DMS53 (cell line): ENCODE measurements at regions not wholly inside any gene's neighbourhood (a gene's known extent, or its start where the extent isn't known, plus 50 kb on each side); places are given as distances from the start of the nearest gene placed in this dataset.

Experiments used
- DNase-seq: peaks from one replicate; lab custom pipeline; 2025; lab: John Stamatoyannopoulos, UW

DNA sequence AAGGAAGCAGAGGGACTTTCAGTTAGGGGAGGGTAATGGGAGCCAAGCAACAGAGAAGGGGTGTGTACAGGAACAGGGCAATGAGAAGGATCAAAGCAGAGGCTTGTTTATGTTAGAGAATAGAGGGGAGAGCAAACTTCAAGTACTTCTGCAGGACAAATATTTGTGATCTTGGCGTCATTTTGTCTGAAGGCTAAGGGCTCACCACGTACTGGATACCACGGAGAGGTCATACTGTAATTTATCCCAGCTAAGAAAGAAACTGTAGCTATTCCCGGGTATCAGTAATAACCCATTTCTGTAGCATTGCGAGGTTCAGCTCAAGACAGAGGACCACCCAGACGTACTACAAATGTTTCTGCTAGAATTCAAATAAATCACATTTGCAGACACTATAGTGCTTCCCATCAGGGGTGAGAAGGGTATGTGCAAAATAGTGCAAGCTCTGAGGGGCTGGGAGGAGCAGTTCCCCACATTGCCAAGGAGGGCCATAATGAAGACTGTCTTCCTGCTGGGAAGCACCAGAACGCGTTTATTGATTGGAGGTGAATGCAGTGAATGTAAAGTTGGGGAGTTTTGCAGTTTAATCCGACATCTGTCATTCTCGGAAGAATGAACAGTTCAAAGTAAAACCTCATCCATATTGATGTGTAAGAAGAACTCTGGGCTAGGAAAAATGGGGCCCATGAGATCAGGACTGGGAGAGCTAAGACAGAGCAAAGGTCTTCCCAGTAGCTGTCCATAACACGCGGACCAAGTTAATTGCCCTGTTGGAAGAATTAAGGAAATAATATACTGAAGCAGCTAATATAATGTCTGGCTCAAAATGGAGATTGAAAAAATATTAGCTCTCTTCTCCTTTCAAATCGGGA lies 136.9 kb downstream of the RWDD3 start:
- DNase-seq: peak; percentile 79

DNA sequence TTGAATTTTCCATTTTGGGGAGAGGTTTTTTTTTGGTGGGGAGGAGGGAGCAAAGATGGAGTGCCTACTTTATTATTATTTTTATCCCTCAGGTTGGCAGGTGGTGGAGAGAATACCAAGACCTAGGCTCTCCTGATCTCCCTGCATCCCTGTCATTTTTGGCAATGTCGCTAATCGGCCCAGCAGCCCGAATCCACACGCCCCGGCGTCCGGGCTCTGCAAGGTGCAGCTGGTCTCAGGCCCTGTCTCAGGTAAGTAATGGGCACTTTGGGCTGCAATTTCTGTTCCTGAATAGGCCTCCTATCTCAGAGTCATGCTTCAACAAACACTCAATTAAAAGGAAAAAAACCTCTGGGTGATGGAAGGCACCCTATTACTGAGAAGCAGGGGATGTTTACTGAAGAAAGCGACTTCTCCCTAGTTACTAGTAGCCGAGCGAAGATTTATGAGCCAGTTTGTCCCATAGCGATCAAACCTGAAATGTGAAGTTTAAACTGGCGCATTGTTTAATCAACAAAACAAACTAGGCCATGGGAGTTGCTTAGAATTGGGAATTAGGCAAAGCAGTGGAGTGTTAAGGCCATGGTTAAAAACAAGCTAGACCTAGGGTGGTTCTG lies 137.8 kb downstream of the RWDD3 start:
- DNase-seq: no peak

DNA sequence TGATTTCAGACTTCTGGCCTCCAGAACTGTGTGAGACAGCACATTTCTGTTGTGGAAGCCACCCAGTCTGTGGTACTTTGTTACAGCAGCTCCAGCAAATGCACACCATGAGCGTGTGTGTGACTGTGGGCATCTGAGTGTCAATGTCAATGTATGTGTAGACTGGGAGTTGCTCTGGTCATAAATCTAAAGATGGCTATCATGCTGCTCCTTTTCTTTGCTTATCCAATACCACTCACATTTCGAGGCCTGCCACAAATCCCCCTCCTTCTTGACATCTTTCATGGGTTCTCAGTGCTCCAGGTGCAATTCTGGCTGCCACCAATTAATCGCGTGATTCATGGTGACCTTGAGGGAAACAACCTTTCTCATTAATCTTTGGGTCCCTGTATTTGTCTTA lies 141.2 kb downstream of the RWDD3 start:
- DNase-seq: no peak

DNA sequence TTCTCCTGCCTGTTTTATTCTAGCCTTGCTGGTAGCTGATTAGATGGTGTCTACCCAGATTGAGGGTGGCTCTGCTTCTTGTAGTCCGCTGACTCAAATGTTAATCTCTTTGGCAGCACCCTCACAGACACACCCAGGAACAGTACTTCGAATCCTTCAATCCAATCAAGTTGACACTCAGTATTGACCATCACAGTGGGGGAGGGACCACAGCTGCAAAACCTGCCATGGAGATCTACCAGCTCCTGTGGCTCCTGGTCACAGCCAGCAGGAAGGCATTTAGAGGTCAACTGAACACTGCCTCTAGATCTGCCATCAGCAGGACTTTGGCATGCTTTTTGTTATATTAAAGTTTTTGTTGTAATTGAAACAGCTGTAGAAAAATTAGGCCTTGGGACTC lies 146.9 kb downstream of the RWDD3 start:
- no peak for DNase-seq

- DNase-seq: peak; percentile 56
Observed at GRCh38 chr1:95382000-95382786, 148.2 kb downstream of the RWDD3 start.

GRCh38 chr1:95383111-95383510 lies 149.1 kb downstream of the RWDD3 start:
- no peak for DNase-seq

DNA sequence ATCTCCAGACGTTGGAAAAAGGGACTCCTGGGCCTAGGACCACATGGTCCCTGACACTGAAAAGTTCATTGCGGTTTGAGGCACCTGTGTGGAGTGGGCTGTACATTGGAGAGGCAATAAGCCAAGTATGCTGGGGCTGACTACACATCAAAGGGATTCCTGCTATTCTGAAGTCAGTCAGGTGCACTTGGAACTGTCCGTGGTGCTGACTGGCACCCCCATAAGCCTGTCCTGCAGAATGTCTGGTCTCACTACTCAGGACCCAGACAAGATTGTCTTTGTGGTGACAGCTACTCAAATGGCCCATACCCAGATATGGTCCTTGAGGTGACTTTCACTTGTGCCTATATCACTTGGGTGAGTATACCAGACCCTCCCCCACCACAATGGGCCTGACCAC lies 150.6 kb downstream of the RWDD3 start:
- peak; percentile 57 for DNase-seq

DNA sequence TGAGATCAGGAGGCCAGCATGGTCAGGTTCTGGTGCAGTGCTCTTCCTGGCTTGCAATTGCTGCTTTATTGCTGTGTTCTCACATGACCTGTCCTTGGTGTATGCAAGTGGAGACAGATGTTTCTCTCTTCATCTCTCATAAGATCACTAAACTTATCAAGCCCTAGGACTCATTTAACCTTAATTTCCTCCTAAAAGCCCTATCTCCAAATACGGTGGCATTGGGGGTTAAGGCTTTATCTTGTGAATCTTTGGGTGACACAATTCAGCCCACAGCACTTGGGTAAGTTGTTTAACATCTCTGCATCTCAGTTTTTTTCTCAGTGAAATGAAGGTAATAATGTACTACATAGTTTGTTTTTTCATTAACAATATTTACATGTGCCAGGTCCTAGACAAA lies 152.4 kb downstream of the RWDD3 start:
- DNase-seq: no peak

DNA sequence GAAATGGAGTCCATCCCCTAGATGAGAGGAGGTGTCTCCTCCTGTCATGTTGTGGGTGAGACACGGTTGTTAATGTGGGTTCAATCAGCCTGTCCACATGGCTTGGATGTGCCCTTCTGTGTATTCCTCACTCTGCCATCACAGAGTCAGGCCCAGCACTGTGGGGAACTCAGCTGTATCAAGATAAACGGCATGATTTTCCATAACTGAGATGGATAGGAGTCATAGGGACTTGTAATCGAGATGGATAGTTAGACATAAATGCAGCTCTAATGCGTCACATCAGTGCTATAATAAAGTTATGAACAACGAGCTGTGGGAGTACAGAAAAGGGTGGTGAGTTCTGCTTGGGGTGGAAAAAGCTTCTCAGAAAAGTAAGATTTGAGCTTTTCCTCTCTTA lies 152.9 kb downstream of the RWDD3 start:
- DNase-seq: no peak

- DNase-seq: no peak
Observed at GRCh38 chr1:95388031-95388430, 154.0 kb downstream of the RWDD3 start.

- DNase-seq: no peak
Observed at GRCh38 chr1:95393434-95393833, 159.4 kb downstream of the RWDD3 start.

DNA sequence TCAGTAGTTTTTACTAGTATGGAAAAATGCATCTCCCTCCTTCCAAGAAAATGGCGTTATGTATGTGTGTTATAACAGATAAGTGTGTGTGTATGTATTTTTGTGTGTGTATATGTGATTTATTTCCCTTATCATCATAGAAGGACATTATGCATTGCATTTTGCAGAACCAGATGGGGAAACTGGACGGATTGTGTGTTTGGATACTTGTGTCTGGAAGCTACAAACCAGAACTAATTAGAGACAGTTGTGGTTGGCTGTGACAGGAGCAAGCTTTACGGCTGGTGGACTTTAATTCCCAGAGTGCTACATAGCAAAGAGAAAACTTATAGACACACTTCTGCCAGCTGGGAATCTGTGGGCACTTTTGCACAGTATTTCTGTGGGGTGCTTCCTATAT lies 162.5 kb downstream of the RWDD3 start:
- DNase-seq: no peak

DNA sequence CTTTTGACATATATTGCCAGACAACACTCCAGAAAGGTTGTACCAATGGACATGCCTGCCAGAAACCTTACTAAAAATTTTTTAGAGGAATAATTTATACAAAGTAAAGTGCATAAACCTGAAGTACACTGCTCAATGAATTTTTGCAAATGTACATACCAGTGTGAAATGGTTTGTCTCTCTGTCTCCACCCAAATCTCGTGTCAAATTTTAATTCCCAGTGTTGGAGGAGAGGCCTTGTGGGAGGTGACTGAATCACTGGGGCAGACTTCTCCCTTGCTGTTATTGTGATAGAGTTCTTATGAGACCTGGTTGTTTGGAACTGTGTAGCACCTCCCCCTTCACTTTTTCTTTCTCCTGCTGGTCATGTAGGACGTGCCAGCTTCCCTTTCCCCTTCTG lies 168.8 kb downstream of the RWDD3 start:
- no peak for DNase-seq

GRCh38 chr1:95406279-95406678 lies 172.3 kb downstream of the RWDD3 start:
- DNase-seq: no peak

GRCh38 chr1:95407131-95407885 lies 173.3 kb downstream of the RWDD3 start:
- DNase-seq: no peak

DNA sequence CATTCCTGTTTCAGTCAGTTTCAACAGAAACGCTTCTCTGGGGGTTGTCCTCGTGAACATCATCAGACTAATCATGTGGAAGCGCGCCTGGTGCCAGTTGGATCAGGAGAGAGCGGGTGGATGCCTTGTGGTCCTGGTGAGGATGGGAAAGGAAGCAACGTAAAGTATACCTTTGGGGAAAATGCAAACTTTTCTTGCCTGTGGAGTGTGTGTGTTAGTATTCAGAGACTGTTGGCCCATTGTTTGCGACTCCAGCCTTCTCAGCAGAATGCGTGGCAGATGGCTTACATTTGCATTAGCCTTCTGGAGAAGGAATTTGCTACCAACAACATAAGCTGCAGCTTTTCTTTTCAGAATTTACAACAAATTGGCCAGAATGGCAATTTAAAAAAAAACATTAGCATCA lies 173.9 kb downstream of the RWDD3 start:
- DNase-seq: no peak

- DNase-seq: no peak
Observed at GRCh38 chr1:95408507-95409136, 174.6 kb downstream of the RWDD3 start.

DNA sequence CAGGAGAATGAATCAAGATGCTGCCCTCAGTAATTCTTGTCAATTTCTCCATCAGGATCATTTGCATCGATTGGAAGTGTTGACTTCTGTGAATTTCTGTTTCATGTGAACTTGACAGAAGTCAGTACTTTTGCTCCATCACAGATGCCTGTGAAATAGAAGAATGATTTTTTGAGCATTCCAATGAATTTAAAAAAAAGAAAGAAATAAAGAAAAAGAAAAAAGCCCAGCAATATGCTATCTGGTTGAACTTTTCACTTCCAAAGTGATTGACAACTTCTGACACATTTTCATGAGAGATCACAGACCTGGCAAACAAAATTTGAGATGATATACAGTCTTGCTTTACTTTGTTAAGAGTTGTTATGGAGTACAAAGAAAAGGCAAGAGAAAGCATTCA lies 175.3 kb downstream of the RWDD3 start:
- DNase-seq: no peak

- peak; percentile 16 for DNase-seq
Observed at GRCh38 chr1:95409901-95410300, 175.9 kb downstream of the RWDD3 start.

DNA sequence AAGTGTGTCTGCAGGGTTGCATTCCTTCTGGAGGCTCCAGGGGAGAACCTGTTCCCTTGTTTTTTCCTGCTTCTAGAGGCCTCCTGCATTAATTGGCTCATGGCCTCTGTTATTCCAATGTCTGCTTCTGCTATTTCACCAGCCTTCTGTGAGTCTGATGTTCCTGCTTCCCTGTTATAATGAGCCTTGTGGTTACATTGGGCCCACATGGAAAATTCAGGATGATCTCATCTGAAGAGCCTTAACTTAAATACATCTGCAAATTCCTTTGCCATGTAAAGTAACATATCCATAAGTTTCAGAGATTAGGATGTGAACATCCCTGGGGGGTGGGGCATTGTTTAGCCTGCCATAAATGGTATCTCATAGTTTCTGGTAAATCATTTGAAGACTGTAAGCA lies 181.1 kb downstream of the RWDD3 start:
- no peak for DNase-seq

DNA sequence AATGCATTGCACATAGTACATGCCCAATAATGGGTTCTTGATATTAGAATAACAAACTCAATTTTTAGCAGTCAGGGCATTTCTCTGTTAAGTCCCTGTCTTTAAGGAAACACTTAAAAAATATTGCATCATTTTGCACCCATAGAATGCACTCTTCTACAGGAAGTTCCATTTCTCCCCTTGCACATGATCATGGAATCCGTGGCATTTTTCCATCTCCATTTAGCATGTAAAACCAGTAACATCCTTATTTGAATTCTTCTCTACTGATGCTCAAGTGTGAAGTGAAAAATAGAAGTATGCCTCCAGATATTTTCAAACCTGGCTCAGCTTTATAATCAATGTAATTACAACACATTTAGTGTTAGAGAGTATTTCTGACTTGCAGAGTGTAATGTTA lies 192.8 kb downstream of the RWDD3 start:
- DNase-seq: no peak

- DNase-seq: no peak
Observed at GRCh38 chr1:95427525-95427924, 193.5 kb downstream of the RWDD3 start.
